ENCODE measurements at regions not wholly inside any gene's neighbourhood (a gene's known extent, or its start where the extent isn't known, plus 50 kb on each side); places are given as distances from the start of the nearest gene placed in this dataset.
"Not testable (repeated sequence)": the region's sequence is repeated elsewhere in the genome, so short reads cannot be mapped to it uniquely, and the experiment has no call there.

DNA sequence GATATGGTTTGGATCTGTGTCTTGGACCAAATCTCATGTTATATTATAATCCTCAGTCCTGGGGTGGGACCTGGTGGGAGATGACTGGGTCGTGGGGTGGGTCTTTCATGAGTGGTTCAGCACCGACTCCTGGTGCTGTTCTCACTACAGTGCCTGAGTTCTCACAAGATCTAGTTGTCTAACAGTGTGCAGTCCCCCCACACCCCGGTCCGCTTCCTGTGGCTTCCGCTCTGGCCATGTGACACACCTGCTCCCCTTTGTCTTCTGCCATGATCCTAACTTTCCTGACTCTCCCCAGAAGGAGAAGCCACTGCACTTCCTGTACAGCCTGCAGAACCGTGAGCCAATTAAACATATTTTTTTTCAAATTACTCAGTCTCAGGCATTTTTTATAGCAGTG, 1262.2 kb downstream of the TMEM121 start:
- Histone ChIP-seq H3K27me3 (no peaks in the 10 kb centered on the region), H3K27ac (no peak overlapping the region), H3K9me3 (no peaks in the 10 kb centered on the region), H3K4me1 (no peaks in the 10 kb centered on the region), H3K4me3 (no peak overlapping the region), H3K36me3 (no peaks in the 10 kb centered on the region)
- ATAC-seq = no peak
- WGBS, 2 donors = 53% methylated on average over 6 of the region's 6 CpGs
- intact Hi-C loops (cut with DNase I) = no loop called here
- no peak for TF ChIP-seq CTCF (IDR thresholded peaks at IDR 0.05)
- no peak for FAIRE-seq
- DNase-seq = no peak

DNA sequence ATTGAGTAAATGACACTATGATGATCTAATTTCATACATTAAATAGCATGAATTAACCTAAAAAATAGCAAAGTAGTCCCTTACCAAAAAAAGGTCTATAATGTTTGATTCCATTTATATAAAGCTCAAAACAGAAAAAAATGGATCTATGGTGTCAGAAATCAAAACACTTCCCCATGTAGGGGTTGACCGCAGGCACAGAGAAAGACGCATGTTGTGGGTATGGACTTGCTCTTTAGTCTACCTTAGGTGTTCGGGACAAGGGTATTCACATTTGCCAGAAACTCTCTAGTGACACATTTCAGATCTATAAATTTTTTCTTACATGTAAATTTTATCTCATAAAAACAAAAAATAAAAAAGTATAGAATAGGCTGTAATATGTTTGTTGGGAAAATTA, 1262.9 kb downstream of the TMEM121 start:
- Histone ChIP-seq H3K4me3 (no peak overlapping the region), H3K27me3 (no peaks in the 10 kb centered on the region), H3K27ac (no peak overlapping the region), H3K4me1 (no peaks in the 10 kb centered on the region), H3K9me3 (no peaks in the 10 kb centered on the region), H3K36me3 (no peaks in the 10 kb centered on the region)
- ATAC-seq (no peak), DNase-seq (no peak), FAIRE-seq (no peak)
- no peak for TF ChIP-seq CTCF (IDR thresholded peaks at IDR 0.05)
- WGBS, 2 donors = 85 to 86% methylated on average over 3 of the region's 3 CpGs
- intact Hi-C loops (cut with DNase I) = no loop called here

- DNase-seq = peak; percentile 64 to 93 (median 80)
- peak; percentile 55 to 79 (median 72) for TF ChIP-seq CTCF (IDR thresholded peaks at IDR 0.05)
- no peaks in the 10 kb centered on the region for H3K9me3 ChIP-seq
- 29% methylated on average over 17 of the region's 17 CpGs for WGBS, 2 donors
- no peaks in the 10 kb centered on the region for H3K36me3 ChIP-seq
- intact Hi-C loops (cut with DNase I) = no loop called here
- ATAC-seq = peak; percentile 65 to 85 (median 78)
- H3K27ac ChIP-seq = no peak overlapping the region
- no peaks in the 10 kb centered on the region for H3K4me1 ChIP-seq
- H3K27me3 ChIP-seq = no peaks in the 10 kb centered on the region
- H3K4me3 ChIP-seq = no peak overlapping the region
- FAIRE-seq = peak; percentile 96
Observed at GRCh38 chr14:106790189-106791036, 1264.0 kb downstream of the TMEM121 start.

DNA sequence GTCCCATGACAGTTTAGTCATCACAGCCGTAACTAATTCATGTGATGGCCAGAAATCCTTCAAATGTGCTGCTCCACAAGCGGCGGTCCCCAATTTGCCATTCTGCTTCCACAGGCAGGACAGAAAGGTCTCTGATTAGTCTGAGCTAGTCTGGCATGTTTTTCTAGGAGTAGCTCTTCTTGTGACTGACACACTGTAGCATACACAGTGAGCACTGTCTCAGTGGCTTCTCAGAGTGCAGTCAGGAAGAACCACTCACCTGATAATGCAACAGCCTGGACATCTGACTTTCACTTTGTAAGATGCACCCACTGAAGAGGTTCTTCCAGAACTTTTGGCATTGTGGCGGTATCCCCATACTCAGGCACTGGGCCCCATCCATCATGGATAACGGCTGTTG, 1266.2 kb downstream of the TMEM121 start:
- Histone ChIP-seq H3K36me3 (no peaks in the 10 kb centered on the region), H3K27ac (no peak overlapping the region), H3K4me1 (no peaks in the 10 kb centered on the region), H3K27me3 (no peaks in the 10 kb centered on the region), H3K4me3 (no peak overlapping the region), H3K9me3 (no peaks in the 10 kb centered on the region)
- WGBS, 2 donors = 77 to 79% methylated on average over 5 of the region's 5 CpGs
- DNase-seq (no peak), FAIRE-seq (no peak), ATAC-seq (no peak)
- intact Hi-C loops (cut with DNase I) = no loop called here
- TF ChIP-seq CTCF (IDR thresholded peaks at IDR 0.05) = no peak

DNA sequence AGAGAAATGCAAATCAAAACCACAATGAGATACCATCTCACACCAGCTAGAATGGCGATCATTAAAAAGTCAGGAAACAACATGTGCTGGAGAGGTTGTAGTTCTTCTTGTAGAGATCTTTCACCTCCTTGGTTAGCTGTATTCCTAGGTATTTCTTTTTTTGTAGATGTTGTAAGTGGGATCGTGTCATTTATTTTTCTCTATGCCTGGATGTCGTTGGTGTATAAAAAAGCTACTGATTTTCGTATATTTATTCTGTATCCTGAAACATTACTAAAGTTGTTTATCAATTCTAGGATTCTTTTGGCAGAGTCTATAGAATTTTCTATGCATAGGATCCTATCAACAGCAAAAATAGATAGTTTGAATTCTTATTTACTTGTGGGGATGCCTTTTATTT, 1271.8 kb downstream of the TMEM121 start:
- WGBS, 2 donors = 37 to 42% methylated on average over 4 of the region's 4 CpGs
- H3K36me3 ChIP-seq; H3K4me1 ChIP-seq; ATAC-seq; H3K4me3 ChIP-seq; intact Hi-C loops (cut with DNase I); H3K9me3 ChIP-seq; H3K27ac ChIP-seq; DNase-seq; FAIRE-seq: not testable (repeated sequence)
- peaks cover 0 to 32% (median 2%) of the 10 kb centered on the region in 4 donors for H3K27me3 ChIP-seq
